ENCODE measurements at regions not wholly inside any gene's neighbourhood (a gene's known extent, or its start where the extent isn't known, plus 50 kb on each side); places are given as distances from the start of the nearest gene placed in this dataset.
A peak's percentile ranks its signal among the peaks of the same experiment; 100 is the strongest.

DNA sequence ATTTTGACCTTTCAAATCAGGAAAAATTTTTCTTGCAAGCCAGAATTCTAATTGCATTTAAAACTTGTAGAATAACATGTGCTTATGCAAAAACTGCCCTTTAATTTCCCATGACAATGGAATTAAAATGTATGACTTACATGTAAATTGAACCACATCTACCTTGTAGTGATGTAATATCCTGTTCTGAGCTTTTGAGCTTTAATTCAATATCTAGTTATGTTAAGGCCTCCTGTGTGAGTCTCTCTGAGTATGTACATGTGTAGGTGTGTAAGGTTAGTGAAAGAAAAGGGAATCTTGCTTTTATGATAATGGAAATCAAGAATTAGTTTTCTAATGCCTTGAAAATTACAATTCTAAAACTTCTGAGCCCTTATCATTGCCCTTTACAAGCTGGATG, 344.8 kb upstream of the AKR1E2 start:
- TF ChIP-seq JUND (IDR thresholded peaks at IDR 0.05; ENCODE audit: low read depth) = no peak
- in situ Hi-C loops (cut with HindIII; ENCODE audit: low pct_unique_long_range_greater_than_20kb, low sequenced_read_pairs) = no loop called here
- DNase-seq (ENCODE audit: low read depth in 1 of 2, low spot score in 1 of 2) = no peak

DNA sequence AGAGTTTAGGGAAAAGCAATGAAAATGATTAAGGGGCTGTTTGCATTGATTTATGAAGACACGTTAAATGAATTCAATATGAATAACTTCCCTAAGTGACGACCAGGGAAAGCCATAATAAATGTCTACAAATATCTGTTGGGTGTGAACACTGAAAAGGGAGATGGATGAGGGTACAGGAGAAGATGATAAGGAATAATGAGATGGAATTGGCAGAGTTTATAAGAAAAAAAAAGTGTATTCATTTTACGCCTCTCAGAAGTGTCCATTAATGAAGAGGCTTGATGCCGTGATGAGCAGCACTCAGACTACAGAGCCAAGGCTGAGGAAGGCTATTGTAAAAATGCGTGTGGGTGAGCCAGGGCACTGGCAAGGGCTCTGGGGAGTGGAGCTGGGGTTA, 346.7 kb upstream of the AKR1E2 start:
- DNase-seq (ENCODE audit: low read depth in 1 of 2, low spot score in 1 of 2) = no peak
- no peak for TF ChIP-seq JUND (IDR thresholded peaks at IDR 0.05; ENCODE audit: low read depth)
- in situ Hi-C loops (cut with HindIII; ENCODE audit: low pct_unique_long_range_greater_than_20kb, low sequenced_read_pairs) = no loop called here

DNA sequence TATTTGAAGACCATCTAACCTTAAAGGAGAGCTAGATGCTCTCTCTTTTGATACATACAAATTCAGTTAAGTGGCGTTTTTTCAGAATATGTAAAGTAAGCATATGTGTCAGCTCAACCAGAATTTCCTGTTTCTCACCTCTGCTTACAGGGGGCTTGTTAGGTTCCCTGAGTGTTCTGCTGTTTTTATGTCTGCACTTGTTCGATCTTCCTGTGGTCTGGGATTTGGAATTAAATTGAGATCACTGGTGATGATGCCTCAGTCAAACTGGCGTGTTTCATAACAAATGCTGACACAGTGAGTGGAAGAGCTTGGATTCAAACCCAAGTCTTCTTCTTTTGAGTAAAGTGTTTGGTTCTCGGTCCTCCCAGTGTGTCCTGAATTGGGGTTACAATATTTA, 348.3 kb upstream of the AKR1E2 start:
- in situ Hi-C loops (cut with HindIII; ENCODE audit: low pct_unique_long_range_greater_than_20kb, low sequenced_read_pairs) = no loop called here

DNA sequence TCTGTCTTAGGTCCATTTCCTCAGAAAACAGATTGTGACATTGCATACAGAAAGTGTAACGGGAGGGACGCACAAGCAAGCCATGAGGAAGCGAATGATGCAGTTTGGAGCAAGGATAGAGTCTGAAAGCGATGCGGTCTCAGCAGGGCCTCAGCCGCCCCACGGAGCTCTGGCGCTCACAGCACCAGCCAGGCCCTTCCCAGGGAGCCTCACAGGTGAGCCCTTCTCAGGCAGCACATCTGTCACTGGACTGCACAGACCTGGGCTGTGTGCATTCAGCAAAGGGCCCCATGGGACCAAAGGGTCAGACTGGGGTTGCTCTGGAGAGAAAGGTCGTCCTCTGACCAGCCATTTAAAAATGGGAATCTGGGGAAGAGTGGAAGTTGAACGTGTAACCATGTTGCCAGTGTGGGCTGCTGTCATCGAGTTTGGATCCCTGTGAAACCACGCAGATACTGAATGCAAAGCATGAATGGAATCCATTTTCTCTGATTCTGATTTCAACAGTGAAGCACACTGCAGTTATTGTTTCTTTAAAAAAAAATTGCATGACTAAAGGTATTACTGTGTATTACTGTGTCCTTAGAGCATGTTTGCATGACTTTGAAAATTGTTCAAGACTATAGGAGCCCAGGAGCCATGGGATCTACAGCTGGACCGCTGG, 350.0 kb upstream of the AKR1E2 start:
- in situ Hi-C loops (cut with HindIII; ENCODE audit: low pct_unique_long_range_greater_than_20kb, low sequenced_read_pairs) = no loop called here
- DNase-seq (ENCODE audit: low read depth in 1 of 2, low spot score in 1 of 2) = no peak
- no peak for TF ChIP-seq JUND (IDR thresholded peaks at IDR 0.05; ENCODE audit: low read depth)

More for the DNA sequence above, 348.3 kb upstream of the AKR1E2 start:
- no peak for TF ChIP-seq JUND (IDR thresholded peaks at IDR 0.05; ENCODE audit: low read depth)
- no peak for DNase-seq (ENCODE audit: low read depth in 1 of 2, low spot score in 1 of 2)

DNA sequence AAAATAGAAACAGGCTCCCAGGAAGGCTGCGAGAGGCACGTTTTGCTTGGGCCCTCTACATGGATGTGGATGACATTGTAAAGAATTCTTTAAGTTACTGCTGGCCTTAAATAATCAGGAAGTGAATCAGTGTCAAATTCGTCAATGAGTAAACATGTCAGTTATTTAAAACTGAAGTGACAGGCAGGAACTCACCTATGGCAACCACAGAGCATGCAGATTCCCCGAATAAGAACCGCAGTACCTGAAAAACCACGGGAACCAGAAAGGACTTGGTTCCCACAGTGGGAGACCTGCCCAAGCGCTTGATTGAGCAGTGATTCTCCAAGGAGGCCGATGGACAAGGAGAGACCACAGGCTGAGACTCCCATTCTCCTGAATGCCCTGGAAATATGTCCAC, 351.2 kb upstream of the AKR1E2 start:
- peak in 1 of 2 experiments; percentile 44 for DNase-seq (ENCODE audit: low read depth in 1 of 2, low spot score in 1 of 2)
- in situ Hi-C loops (cut with HindIII; ENCODE audit: low pct_unique_long_range_greater_than_20kb, low sequenced_read_pairs) = no loop called here

DNA sequence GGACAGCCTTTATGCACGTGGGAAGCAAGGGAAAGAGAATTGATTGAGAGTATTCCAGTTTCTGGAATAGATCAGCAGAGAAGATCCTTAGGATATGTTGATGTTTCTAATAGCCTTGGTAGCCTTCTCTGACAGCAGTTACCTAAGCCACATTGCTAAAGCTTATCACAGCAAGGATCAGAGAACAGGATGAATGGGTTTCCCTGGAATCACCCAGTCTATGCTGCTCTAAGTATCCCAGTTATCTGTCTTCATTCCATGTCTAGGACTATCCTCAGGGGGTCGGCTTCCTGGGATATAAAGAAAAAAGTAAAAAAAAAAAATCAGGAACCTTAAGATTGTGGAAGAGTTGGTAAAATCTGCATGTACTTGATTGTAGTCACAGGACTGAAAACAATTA, 352.0 kb upstream of the AKR1E2 start:
- DNase-seq (ENCODE audit: low read depth in 1 of 2, low spot score in 1 of 2) = peak in 1 of 2 experiments; percentile 30
- in situ Hi-C loops (cut with HindIII; ENCODE audit: low pct_unique_long_range_greater_than_20kb, low sequenced_read_pairs) = no loop called here
- TF ChIP-seq JUND (IDR thresholded peaks at IDR 0.05; ENCODE audit: low read depth) = no peak

More for the DNA sequence above, 351.2 kb upstream of the AKR1E2 start:
- TF ChIP-seq JUND (IDR thresholded peaks at IDR 0.05; ENCODE audit: low read depth) = no peak

DNA sequence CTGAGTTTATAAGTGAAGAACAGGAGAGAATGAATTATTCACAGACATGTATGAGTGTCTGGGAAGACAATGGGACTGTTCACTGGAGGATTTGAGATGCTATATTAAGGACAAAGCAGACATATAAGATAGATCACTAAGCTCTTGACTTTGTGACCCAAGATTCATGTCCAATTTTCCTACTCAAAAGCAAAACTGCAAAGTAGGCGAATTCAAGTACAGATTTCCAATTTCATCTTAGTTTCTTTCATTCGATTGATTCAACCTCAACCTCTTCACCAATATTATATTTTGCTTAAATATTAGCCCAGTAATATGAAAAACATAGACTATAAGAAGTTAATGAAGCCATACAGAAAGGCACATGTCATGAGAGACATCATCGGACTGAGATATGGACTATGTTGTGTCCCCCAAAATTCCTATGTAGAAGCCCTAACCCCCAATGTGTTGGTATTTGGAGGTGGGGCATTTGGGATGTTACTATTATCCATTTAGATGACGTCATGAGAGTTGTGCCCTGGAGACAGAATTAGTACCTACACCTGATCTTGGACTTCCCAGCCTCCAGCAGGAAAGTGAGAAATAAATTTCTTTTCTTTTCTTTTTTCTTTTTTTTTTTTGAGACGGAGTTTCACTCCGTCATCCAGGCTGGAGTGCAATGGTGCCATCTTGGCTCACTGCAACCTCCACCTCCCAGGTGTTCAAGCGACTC, 353.7 kb upstream of the AKR1E2 start:
- no peak for TF ChIP-seq JUND (IDR thresholded peaks at IDR 0.05; ENCODE audit: low read depth)
- DNase-seq (ENCODE audit: low read depth in 1 of 2, low spot score in 1 of 2) = no peak
- in situ Hi-C loops (cut with HindIII; ENCODE audit: low pct_unique_long_range_greater_than_20kb, low sequenced_read_pairs) = no loop called here

DNA sequence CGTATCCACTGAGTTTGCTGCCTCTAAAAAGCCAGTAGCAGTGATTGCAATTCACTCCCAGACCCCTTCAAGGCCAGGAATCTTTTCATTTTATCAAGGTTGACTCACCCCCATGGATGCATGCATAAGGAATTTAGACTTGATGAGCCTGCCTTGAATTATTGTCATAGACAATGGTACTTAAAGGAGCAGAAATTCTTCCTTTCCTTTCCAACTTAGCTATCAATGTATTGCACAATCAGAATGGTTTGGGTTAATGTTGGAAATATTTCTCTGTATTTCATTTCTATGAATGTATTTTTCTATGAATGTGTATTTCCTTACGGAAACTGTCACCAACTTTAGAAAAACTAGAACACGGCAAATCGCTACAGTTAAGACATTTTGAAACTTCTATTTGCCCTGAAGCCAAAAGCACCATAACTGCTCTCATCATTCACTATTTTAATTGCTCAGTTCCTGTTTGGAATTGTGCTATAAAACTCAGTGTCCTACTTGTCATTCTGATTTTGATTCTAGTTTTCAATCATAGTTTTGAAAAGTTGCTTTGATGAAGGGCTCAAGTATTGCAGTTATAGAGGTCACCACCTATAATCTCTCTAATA, 355.7 kb upstream of the AKR1E2 start:
- in situ Hi-C loops (cut with HindIII; ENCODE audit: low pct_unique_long_range_greater_than_20kb, low sequenced_read_pairs) = no loop called here
- no peak for DNase-seq (ENCODE audit: low read depth in 1 of 2, low spot score in 1 of 2)
- TF ChIP-seq JUND (IDR thresholded peaks at IDR 0.05; ENCODE audit: low read depth) = no peak

DNA sequence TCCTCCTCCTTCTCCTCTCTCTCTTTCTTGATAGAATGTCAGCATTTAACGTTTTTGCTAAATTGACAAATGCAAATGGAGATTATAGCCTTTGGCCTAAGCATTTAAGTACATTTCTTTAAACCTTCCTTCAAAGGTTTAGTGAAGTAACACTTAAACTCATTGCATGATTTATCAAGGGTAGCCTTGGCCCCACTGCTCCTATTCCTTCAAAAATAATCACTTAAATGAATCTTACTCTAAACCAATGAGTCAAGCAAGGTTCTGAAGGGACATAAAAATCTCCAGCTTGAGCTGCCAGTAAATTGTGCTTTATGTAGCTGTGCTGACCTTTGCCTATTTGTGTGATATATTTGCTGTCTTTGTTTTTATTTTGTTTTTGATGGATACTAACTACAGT, 358.5 kb upstream of the AKR1E2 start:
- in situ Hi-C loops (cut with HindIII; ENCODE audit: low pct_unique_long_range_greater_than_20kb, low sequenced_read_pairs) = no loop called here
- TF ChIP-seq JUND (IDR thresholded peaks at IDR 0.05; ENCODE audit: low read depth) = no peak
- no peak for DNase-seq (ENCODE audit: low read depth in 1 of 2, low spot score in 1 of 2)

DNA sequence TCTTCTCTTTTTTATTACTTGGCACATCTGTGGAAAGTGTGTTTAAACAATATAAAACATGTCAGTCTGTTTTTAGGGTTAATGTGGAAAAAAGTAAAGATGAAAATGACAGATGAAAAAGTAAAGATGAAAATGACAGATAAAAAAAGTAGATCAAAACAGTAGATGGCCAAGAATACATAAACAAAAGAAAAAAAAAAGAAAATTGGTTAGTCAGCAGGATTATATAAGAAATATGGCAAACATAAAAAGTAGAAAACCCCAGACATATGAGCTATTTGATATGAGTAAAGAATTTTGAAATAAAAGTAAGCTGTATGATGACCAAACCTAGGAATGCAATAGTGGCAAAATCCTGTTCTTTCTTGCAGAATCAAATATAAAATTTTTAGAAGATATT, 365.7 kb upstream of the AKR1E2 start:
- in situ Hi-C loops (cut with HindIII; ENCODE audit: low pct_unique_long_range_greater_than_20kb, low sequenced_read_pairs) = no loop called here
- no peak for DNase-seq (ENCODE audit: low read depth in 1 of 2, low spot score in 1 of 2)
- TF ChIP-seq JUND (IDR thresholded peaks at IDR 0.05; ENCODE audit: low read depth) = no peak

DNA sequence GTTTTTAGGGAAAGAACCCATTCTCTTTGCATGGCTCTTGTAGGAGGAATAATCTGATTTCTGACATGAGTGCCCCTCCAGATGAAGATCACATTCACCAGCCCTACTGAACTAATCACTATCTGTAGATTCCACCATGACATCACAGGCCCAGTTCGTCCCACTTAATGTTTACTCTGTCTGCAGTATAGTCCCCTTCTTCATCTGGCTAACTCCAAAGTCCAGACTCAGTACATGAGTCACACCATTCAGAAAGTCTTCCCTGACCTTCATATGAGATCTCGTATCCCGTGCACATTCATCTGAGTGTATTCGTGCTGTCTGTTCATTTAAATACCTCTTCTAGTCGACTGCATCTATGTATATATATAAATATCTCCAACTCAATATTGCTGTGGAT, 366.5 kb upstream of the AKR1E2 start:
- in situ Hi-C loops (cut with HindIII; ENCODE audit: low pct_unique_long_range_greater_than_20kb, low sequenced_read_pairs) = no loop called here
- TF ChIP-seq JUND (IDR thresholded peaks at IDR 0.05; ENCODE audit: low read depth) = no peak
- no peak for DNase-seq (ENCODE audit: low read depth in 1 of 2, low spot score in 1 of 2)

DNA sequence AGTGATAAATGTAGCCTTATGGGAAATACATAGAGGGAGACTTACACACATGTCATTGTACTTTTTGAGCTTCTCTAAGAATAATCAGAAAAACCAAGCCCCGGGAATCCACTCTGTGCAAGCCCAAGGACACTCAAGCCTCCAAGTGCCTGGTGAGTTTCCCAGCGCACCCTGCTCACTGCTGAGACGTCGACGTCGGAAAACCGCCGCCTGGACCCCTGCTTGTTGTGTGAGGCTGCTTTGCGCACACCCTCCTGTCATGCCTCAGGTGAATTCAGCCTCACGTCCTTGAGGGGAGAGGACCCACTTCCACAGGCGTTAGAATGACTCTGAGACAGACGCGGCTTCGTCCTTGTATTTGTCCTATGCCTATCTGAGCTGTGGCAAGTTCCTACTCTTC, 368.4 kb upstream of the AKR1E2 start:
- in situ Hi-C loops (cut with HindIII; ENCODE audit: low pct_unique_long_range_greater_than_20kb, low sequenced_read_pairs) = no loop called here
- no peak for DNase-seq (ENCODE audit: low read depth in 1 of 2, low spot score in 1 of 2)
- TF ChIP-seq JUND (IDR thresholded peaks at IDR 0.05; ENCODE audit: low read depth) = no peak

DNA sequence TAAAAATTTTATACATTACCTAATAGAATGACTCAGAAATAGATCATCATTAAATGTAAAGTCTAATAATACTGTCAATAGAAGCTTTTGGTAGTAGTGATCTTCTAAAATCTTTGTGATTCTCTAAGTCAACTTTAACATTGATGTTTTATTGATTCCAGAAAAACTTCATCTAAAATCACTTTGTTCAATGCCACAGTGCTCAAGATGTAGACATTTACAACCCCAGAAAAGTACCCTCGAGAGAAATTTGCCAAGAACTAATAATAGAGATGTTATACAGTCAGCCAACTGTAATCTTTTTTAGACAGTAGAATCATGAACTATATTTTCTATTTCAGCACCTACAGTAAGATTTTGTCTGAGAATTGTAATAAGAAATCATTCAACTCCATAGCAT, 369.2 kb upstream of the AKR1E2 start:
- in situ Hi-C loops (cut with HindIII; ENCODE audit: low pct_unique_long_range_greater_than_20kb, low sequenced_read_pairs) = no loop called here

More for the DNA sequence above, 369.2 kb upstream of the AKR1E2 start:
- TF ChIP-seq JUND (IDR thresholded peaks at IDR 0.05; ENCODE audit: low read depth) = no peak
- DNase-seq (ENCODE audit: low read depth in 1 of 2, low spot score in 1 of 2) = no peak

Measured in T47D (cell line).